GM12891 (cell line): ENCODE measurements at regions not wholly inside any gene's neighbourhood (a gene's known extent, or its start where the extent isn't known, plus 50 kb on each side); places are given as distances from the start of the nearest gene placed in this dataset.

ENCODE experiments used
- POLR2A ChIP-seq: IDR thresholded peaks from 2 replicates; pipeline ENCODE4 v1.6.1; 2011; ENCODE audit warnings: low read depth, low read length, control low read depth
- POLR2AphosphoS5 ChIP-seq: IDR thresholded peaks from 2 replicates; pipeline ENCODE4 v1.6.1; 2011; ENCODE audit warnings: low read depth, low read length, control low read depth
- SPI1 ChIP-seq: IDR thresholded peaks from 2 replicates; pipeline ENCODE4 v1.6.1; 2011; ENCODE audit warnings: low read depth, low read length, control low read depth
- TAF1 ChIP-seq: IDR thresholded peaks from 2 replicates; pipeline ENCODE4 v1.6.1; 2011; ENCODE audit warnings: low read depth, low read length, control low read depth

GRCh38 chr9:23145467-23145866 lies 680.6 kb downstream of the ELAVL2 start:
- TF ChIP-seq POLR2AphosphoS5 (no peak), POLR2A (no peak), TAF1 (no peak), SPI1 (no peak)
